WERI-Rb-1 (cell line): ENCODE measurements at regions not wholly inside any gene's neighbourhood (a gene's known extent, or its start where the extent isn't known, plus 50 kb on each side); places are given as distances from the start of the nearest gene placed in this dataset.

ENCODE experiments used
- DNase-seq: peaks from one replicate; pipeline ENCODE4 v3.0.0-alpha.2; 2020
- H3K27ac ChIP-seq: fragments of 250-450 bp; sonication (Bioruptor Pico); 2 replicates; pipeline ENCODE4 v1.5.1; 2020; ENCODE audit warnings: mild to moderate bottlenecking, moderate library complexity
- H3K27me3 ChIP-seq: fragments of 250-450 bp; sonication (Bioruptor Pico); 2 replicates; pipeline ENCODE4 v1.5.1; 2021; ENCODE audit warnings: mild to moderate bottlenecking, low read depth, moderate library complexity; ENCODE audit not compliant: insufficient read depth, severe bottlenecking
- H3K36me3 ChIP-seq: fragments of 250-450 bp; sonication (Bioruptor Pico); 2 replicates; pipeline ENCODE4 v1.5.1; 2020; ENCODE audit warnings: mild to moderate bottlenecking, moderate library complexity
- H3K4me3 ChIP-seq: 2 replicates; pipeline ENCODE4 v1.5.1; 2011; ENCODE audit warnings: low read depth, mild to moderate bottlenecking, control low read depth, low read length
- H3K9me3 ChIP-seq: fragments of 250-450 bp; sonication (Bioruptor Pico); 2 replicates; pipeline ENCODE4 v1.5.1; 2021; ENCODE audit warnings: mild to moderate bottlenecking, moderate library complexity; ENCODE audit not compliant: severe bottlenecking
- TF ChIP-seq, protein P1 (sequence below): IDR thresholded peaks from 2 replicates; pipeline ENCODE4 v1.5.1; 2011; ENCODE audit warnings: low read depth, mild to moderate bottlenecking, control low read depth, inconsistent platforms, low read length

DNA sequence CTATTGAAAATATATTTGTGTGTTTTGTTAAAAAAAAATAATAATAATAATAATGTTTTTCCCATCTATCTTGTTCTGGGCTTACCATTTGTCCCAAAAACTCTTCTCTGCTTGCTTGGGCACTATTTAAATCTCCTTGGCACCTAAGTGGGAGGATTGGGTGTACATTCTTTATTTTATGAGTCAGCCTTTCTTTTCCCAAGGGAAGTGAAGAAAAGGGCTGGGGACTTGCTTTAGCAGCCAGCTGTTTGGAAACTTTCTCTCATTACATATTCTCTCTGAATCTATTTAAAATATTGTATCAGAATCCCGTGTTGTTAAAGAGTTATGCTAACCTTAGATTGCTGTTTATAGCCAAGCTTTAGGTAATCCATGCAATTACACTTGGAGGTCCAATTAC lies 2332.4 kb downstream of the ARAP2 start:
- Histone ChIP-seq H3K9me3 (peaks cover 20% of the 10 kb centered on the region), H3K27ac (no peak overlapping the region), H3K36me3 (no peaks in the 10 kb centered on the region), H3K4me3 (no peak overlapping the region), H3K27me3 (no peaks in the 10 kb centered on the region)
- TF ChIP-seq, protein P1, sequence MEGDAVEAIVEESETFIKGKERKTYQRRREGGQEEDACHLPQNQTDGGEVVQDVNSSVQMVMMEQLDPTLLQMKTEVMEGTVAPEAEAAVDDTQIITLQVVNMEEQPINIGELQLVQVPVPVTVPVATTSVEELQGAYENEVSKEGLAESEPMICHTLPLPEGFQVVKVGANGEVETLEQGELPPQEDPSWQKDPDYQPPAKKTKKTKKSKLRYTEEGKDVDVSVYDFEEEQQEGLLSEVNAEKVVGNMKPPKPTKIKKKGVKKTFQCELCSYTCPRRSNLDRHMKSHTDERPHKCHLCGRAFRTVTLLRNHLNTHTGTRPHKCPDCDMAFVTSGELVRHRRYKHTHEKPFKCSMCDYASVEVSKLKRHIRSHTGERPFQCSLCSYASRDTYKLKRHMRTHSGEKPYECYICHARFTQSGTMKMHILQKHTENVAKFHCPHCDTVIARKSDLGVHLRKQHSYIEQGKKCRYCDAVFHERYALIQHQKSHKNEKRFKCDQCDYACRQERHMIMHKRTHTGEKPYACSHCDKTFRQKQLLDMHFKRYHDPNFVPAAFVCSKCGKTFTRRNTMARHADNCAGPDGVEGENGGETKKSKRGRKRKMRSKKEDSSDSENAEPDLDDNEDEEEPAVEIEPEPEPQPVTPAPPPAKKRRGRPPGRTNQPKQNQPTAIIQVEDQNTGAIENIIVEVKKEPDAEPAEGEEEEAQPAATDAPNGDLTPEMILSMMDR, result no peak
- no peak for DNase-seq

DNA sequence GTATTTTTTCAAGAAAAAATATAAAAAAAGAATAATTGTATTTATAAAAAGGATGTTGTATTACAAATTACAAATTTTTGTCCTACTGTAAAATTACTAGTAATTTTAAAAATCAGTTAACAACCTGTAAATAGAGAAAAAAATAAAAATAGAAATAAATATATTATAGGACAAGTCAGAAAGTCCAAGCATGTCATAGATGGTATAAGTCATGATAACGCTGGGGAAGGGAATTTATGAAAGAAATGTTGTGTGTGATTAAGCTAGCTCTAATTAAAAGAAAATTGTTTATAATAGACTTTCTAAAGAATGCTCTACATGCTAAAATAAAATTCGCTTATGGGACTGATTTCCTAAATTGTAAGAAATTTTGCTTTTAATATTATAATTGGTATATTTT lies 2329.9 kb downstream of the ARAP2 start:
- H3K36me3 ChIP-seq, result no peaks in the 10 kb centered on the region
- peaks cover 20% of the 10 kb centered on the region for H3K9me3 ChIP-seq
- DNase-seq, result no peak
- TF ChIP-seq, protein P1, result no peak
- no peak overlapping the region for H3K27ac ChIP-seq
- H3K4me3 ChIP-seq, result no peak overlapping the region
- H3K27me3 ChIP-seq, result no peaks in the 10 kb centered on the region

DNA sequence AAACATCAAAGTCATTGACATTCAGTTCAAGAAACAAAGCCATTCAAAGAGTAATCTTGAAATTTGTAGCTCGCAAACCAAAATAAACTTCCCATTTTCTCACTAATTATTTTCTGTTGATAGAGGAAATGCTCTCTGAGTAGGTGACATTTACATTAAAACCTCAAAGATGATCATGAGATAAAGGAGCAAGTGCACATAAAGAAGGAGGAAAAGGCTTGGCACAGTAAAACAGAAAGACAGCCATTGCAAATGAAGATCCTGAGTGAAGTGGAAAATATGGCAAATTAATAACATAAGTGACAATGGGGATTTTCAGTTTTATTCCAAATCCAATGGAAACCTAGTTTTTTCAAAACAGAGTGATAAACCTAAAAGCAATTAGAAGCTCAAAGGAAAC lies 2320.8 kb downstream of the ARAP2 start:
- TF ChIP-seq, protein P1, result no peak
- no peaks in the 10 kb centered on the region for H3K36me3 ChIP-seq
- no peak overlapping the region for H3K27ac ChIP-seq
- H3K9me3 ChIP-seq, result no peaks in the 10 kb centered on the region
- DNase-seq, result no peak
- no peak overlapping the region for H3K4me3 ChIP-seq
- no peaks in the 10 kb centered on the region for H3K27me3 ChIP-seq

DNA sequence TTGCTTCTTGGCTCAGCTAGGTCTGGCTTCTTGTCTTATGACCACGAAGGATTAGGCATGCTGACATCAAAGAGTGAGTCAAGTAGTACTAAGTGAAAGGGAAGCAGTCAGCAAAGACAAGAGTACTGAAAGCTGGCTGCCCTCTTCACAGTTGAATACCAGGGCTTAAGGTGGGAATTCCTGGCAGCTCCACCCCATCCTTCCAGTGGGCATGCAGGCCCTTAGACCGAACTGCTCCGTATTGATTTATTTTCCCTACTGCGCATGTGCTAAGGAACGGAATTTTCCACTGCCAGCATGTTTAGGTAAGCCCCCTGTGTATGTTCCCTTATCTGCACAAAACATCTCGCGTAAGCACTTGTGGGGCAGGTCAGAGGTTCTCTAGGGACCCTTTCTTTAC lies 2320.1 kb downstream of the ARAP2 start:
- no peak overlapping the region for H3K4me3 ChIP-seq
- no peak for DNase-seq

DNA sequence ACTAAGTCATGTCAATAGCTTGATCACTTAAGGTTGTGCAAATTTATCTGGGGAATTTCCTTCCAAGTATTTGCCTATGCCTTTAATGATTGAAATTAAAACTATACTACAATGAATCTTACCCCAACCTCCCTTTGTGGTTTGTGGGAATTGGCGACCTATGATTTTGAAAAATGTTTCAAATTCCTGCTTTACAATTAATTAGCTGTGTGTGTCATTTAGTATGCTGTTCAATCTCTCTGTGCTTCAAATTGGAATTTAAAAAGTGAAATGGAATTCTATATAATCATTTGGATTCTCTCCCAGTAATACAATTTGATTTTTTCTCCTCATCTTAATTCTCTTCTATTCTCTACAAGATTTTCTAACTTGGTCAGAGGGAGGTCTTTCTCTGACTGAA lies 2319.5 kb downstream of the ARAP2 start:
- H3K36me3 ChIP-seq, result no peaks in the 10 kb centered on the region
- DNase-seq, result no peak
- no peak overlapping the region for H3K27ac ChIP-seq

More for the DNA sequence above, 2320.1 kb downstream of the ARAP2 start:
- Histone ChIP-seq H3K36me3 (no peaks in the 10 kb centered on the region), H3K9me3 (no peaks in the 10 kb centered on the region), H3K27me3 (no peaks in the 10 kb centered on the region), H3K27ac (no peak overlapping the region)
- TF ChIP-seq, protein P1, result no peak

DNA sequence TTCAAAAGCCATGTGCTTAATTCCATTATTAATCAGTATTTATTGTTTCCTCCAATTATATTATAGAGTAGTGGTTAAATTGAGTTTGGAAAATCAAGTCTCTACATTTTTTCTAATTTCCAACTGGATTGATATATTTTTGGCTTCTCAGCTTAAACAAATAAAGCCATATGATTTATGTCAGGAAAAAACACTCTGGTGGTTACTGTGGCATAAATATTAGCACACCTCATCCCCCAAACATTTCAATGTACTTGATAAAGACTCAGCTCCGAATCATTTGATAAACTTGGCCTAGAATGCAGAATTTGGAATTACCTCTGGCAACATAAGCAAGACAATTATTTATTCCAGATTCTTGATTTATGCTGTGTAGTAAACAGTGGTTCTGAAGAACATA lies 2313.8 kb downstream of the ARAP2 start:
- H3K4me3 ChIP-seq, result no peak overlapping the region
- TF ChIP-seq, protein P1, result no peak
- H3K27me3 ChIP-seq, result no peaks in the 10 kb centered on the region
- H3K36me3 ChIP-seq, result no peaks in the 10 kb centered on the region
- DNase-seq, result no peak
- no peaks in the 10 kb centered on the region for H3K9me3 ChIP-seq
- H3K27ac ChIP-seq, result no peak overlapping the region

More for the DNA sequence above, 2319.5 kb downstream of the ARAP2 start:
- Histone ChIP-seq H3K4me3 (no peak overlapping the region), H3K27me3 (no peaks in the 10 kb centered on the region), H3K9me3 (no peaks in the 10 kb centered on the region)
- TF ChIP-seq, protein P1, result no peak
